ENCODE measurements at regions not wholly inside any gene's neighbourhood (a gene's known extent, or its start where the extent isn't known, plus 50 kb on each side); places are given as distances from the start of the nearest gene placed in this dataset.

- no peak overlapping the region for H3K9ac ChIP-seq (ENCODE audit: low read depth in 1 of 2, low read length in 2 of 2)
- no peaks in the 10 kb centered on the region for H3K4me1 ChIP-seq (ENCODE audit: control insufficient read depth in 1 of 2, insufficient read depth in 2 of 2, low read length in 2 of 2)
- H3K4me3 ChIP-seq (ENCODE audit: low read depth in 1 of 2, low read length in 2 of 2): no peak overlapping the region
- H3K9me3 ChIP-seq (ENCODE audit: control insufficient read depth in 1 of 2, low read length in 2 of 2): no peaks in the 10 kb centered on the region
- H3K27ac ChIP-seq (ENCODE audit: low read depth, low read length): no peak overlapping the region
- H3K27me3 ChIP-seq (ENCODE audit: control insufficient read depth in 1 of 2, insufficient read depth in 2 of 2, low read length in 2 of 2): no peaks in the 10 kb centered on the region
- H3K36me3 ChIP-seq (ENCODE audit: control insufficient read depth in 1 of 2, insufficient read depth in 2 of 2, low read length in 2 of 2): no peaks in the 10 kb centered on the region
These were observed 122.3 kb downstream of the MTRR start for GRCh38 chr5:7991125-7991821.

GRCh38 chr5:7995688-7996294 lies 126.8 kb downstream of the MTRR start:
- Histone ChIP-seq H3K9me3 (ENCODE audit: control insufficient read depth in 1 of 2, low read length in 2 of 2) (no peaks in the 10 kb centered on the region), H3K4me3 (ENCODE audit: low read depth in 1 of 2, low read length in 2 of 2) (no peak overlapping the region), H3K27ac (ENCODE audit: low read depth, low read length) (no peak overlapping the region), H3K27me3 (ENCODE audit: control insufficient read depth in 1 of 2, insufficient read depth in 2 of 2, low read length in 2 of 2) (no peaks in the 10 kb centered on the region), H3K36me3 (ENCODE audit: control insufficient read depth in 1 of 2, insufficient read depth in 2 of 2, low read length in 2 of 2) (no peaks in the 10 kb centered on the region), H3K9ac (ENCODE audit: low read depth in 1 of 2, low read length in 2 of 2) (no peak overlapping the region), H3K4me1 (ENCODE audit: control insufficient read depth in 1 of 2, insufficient read depth in 2 of 2, low read length in 2 of 2) (no peaks in the 10 kb centered on the region)

- H3K27me3 ChIP-seq (ENCODE audit: control insufficient read depth in 1 of 2, insufficient read depth in 2 of 2, low read length in 2 of 2): no peaks in the 10 kb centered on the region
- H3K27ac ChIP-seq (ENCODE audit: low read depth, low read length): no peak overlapping the region
- H3K4me1 ChIP-seq (ENCODE audit: control insufficient read depth in 1 of 2, insufficient read depth in 2 of 2, low read length in 2 of 2): no peaks in the 10 kb centered on the region
- H3K9ac ChIP-seq (ENCODE audit: low read depth in 1 of 2, low read length in 2 of 2): no peak overlapping the region
- H3K4me3 ChIP-seq (ENCODE audit: low read depth in 1 of 2, low read length in 2 of 2): no peak overlapping the region
- H3K36me3 ChIP-seq (ENCODE audit: control insufficient read depth in 1 of 2, insufficient read depth in 2 of 2, low read length in 2 of 2): no peaks in the 10 kb centered on the region
- no peaks in the 10 kb centered on the region for H3K9me3 ChIP-seq (ENCODE audit: control insufficient read depth in 1 of 2, low read length in 2 of 2)
These were observed 136.5 kb downstream of the MTRR start for GRCh38 chr5:8005416-8005815.

GRCh38 chr5:8012131-8012977 lies 143.4 kb downstream of the MTRR start:
- Histone ChIP-seq H3K36me3 (ENCODE audit: control insufficient read depth in 1 of 2, insufficient read depth in 2 of 2, low read length in 2 of 2) (no peaks in the 10 kb centered on the region), H3K27me3 (ENCODE audit: control insufficient read depth in 1 of 2, insufficient read depth in 2 of 2, low read length in 2 of 2) (no peaks in the 10 kb centered on the region), H3K9me3 (ENCODE audit: control insufficient read depth in 1 of 2, low read length in 2 of 2) (no peaks in the 10 kb centered on the region), H3K27ac (ENCODE audit: low read depth, low read length) (no peak overlapping the region), H3K4me3 (ENCODE audit: low read depth in 1 of 2, low read length in 2 of 2) (no peak overlapping the region), H3K4me1 (ENCODE audit: control insufficient read depth in 1 of 2, insufficient read depth in 2 of 2, low read length in 2 of 2) (no peaks in the 10 kb centered on the region), H3K9ac (ENCODE audit: low read depth in 1 of 2, low read length in 2 of 2) (no peak overlapping the region)

GRCh38 chr5:8013948-8014710 lies 145.2 kb downstream of the MTRR start:
- no peak overlapping the region for H3K9ac ChIP-seq (ENCODE audit: low read depth in 1 of 2, low read length in 2 of 2)
- no peak overlapping the region for H3K27ac ChIP-seq (ENCODE audit: low read depth, low read length)
- H3K9me3 ChIP-seq (ENCODE audit: control insufficient read depth in 1 of 2, low read length in 2 of 2): no peaks in the 10 kb centered on the region
- H3K36me3 ChIP-seq (ENCODE audit: control insufficient read depth in 1 of 2, insufficient read depth in 2 of 2, low read length in 2 of 2): no peaks in the 10 kb centered on the region
- H3K27me3 ChIP-seq (ENCODE audit: control insufficient read depth in 1 of 2, insufficient read depth in 2 of 2, low read length in 2 of 2): no peaks in the 10 kb centered on the region
- no peaks in the 10 kb centered on the region for H3K4me1 ChIP-seq (ENCODE audit: control insufficient read depth in 1 of 2, insufficient read depth in 2 of 2, low read length in 2 of 2)
- H3K4me3 ChIP-seq (ENCODE audit: low read depth in 1 of 2, low read length in 2 of 2): no peak overlapping the region

- Histone ChIP-seq H3K27ac (ENCODE audit: low read depth, low read length) (no peak overlapping the region), H3K9ac (ENCODE audit: low read depth in 1 of 2, low read length in 2 of 2) (no peak overlapping the region), H3K4me1 (ENCODE audit: control insufficient read depth in 1 of 2, insufficient read depth in 2 of 2, low read length in 2 of 2) (no peaks in the 10 kb centered on the region)
These were observed 150.8 kb downstream of the MTRR start for GRCh38 chr5:8019719-8020218.

DNA sequence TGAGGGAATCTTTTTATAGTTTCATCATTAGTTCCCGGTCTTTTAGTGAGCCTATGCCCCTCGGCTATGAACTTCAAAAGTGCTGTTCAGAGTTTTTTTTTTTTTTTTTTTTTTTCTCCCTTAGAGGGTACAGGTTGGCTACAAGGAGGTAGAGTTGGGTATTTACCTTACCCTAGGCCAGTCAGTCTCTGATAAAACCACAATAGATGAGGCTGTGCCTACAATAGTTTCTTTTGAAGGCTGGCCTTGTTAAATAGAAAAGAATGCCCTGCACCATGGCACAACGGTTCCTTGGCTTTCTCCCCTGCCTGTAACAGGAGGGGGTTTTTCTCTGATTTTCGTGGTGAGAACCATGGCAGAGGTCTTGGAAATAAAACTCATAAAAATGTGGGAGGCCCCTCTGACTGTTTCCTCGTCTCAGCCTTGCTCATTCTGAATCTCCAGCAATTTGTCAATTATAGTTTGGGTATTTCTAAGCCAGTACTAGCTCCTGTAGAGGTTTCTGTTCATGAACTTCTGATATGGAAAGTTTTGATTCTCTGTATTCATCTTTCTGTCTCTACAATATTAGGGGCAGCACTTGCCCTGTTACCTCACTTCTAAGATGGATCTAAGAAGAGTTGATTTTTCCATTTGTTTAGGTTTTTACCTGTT lies 152.0 kb downstream of the MTRR start:
- Histone ChIP-seq H3K27me3 (ENCODE audit: control insufficient read depth in 1 of 2, insufficient read depth in 2 of 2, low read length in 2 of 2) (no peaks in the 10 kb centered on the region), H3K36me3 (ENCODE audit: control insufficient read depth in 1 of 2, insufficient read depth in 2 of 2, low read length in 2 of 2) (no peaks in the 10 kb centered on the region), H3K9me3 (ENCODE audit: control insufficient read depth in 1 of 2, low read length in 2 of 2) (no peaks in the 10 kb centered on the region), H3K4me3 (ENCODE audit: low read depth in 1 of 2, low read length in 2 of 2) (no peak overlapping the region), H3K27ac (ENCODE audit: low read depth, low read length) (no peak overlapping the region), H3K9ac (ENCODE audit: low read depth in 1 of 2, low read length in 2 of 2) (no peak overlapping the region), H3K4me1 (ENCODE audit: control insufficient read depth in 1 of 2, insufficient read depth in 2 of 2, low read length in 2 of 2) (no peaks in the 10 kb centered on the region)

More at GRCh38 chr5:8019719-8020218, 150.8 kb downstream of the MTRR start:
- H3K36me3 ChIP-seq (ENCODE audit: control insufficient read depth in 1 of 2, insufficient read depth in 2 of 2, low read length in 2 of 2): no peaks in the 10 kb centered on the region
- H3K4me3 ChIP-seq (ENCODE audit: low read depth in 1 of 2, low read length in 2 of 2): no peak overlapping the region
- no peaks in the 10 kb centered on the region for H3K27me3 ChIP-seq (ENCODE audit: control insufficient read depth in 1 of 2, insufficient read depth in 2 of 2, low read length in 2 of 2)
- H3K9me3 ChIP-seq (ENCODE audit: control insufficient read depth in 1 of 2, low read length in 2 of 2): no peaks in the 10 kb centered on the region

GRCh38 chr5:8028243-8028642 lies 159.3 kb downstream of the MTRR start:
- Histone ChIP-seq H3K27ac (ENCODE audit: low read depth, low read length) (no peak overlapping the region), H3K36me3 (ENCODE audit: control insufficient read depth in 1 of 2, insufficient read depth in 2 of 2, low read length in 2 of 2) (no peaks in the 10 kb centered on the region), H3K9ac (ENCODE audit: low read depth in 1 of 2, low read length in 2 of 2) (no peak overlapping the region), H3K4me1 (ENCODE audit: control insufficient read depth in 1 of 2, insufficient read depth in 2 of 2, low read length in 2 of 2) (no peaks in the 10 kb centered on the region), H3K4me3 (ENCODE audit: low read depth in 1 of 2, low read length in 2 of 2) (no peak overlapping the region), H3K9me3 (ENCODE audit: control insufficient read depth in 1 of 2, low read length in 2 of 2) (no peaks in the 10 kb centered on the region), H3K27me3 (ENCODE audit: control insufficient read depth in 1 of 2, insufficient read depth in 2 of 2, low read length in 2 of 2) (no peaks in the 10 kb centered on the region)

- no peaks in the 10 kb centered on the region for H3K4me1 ChIP-seq (ENCODE audit: control insufficient read depth in 1 of 2, insufficient read depth in 2 of 2, low read length in 2 of 2)
- no peaks in the 10 kb centered on the region for H3K27me3 ChIP-seq (ENCODE audit: control insufficient read depth in 1 of 2, insufficient read depth in 2 of 2, low read length in 2 of 2)
- H3K4me3 ChIP-seq (ENCODE audit: low read depth in 1 of 2, low read length in 2 of 2): no peak overlapping the region
- no peak overlapping the region for H3K9ac ChIP-seq (ENCODE audit: low read depth in 1 of 2, low read length in 2 of 2)
- H3K27ac ChIP-seq (ENCODE audit: low read depth, low read length): no peak overlapping the region
- H3K36me3 ChIP-seq (ENCODE audit: control insufficient read depth in 1 of 2, insufficient read depth in 2 of 2, low read length in 2 of 2): no peaks in the 10 kb centered on the region
- H3K9me3 ChIP-seq (ENCODE audit: control insufficient read depth in 1 of 2, low read length in 2 of 2): no peaks in the 10 kb centered on the region
These were observed 164.3 kb downstream of the MTRR start for GRCh38 chr5:8033261-8033660.

Measured in duodenal mucosa (tissue), 2 donors.